Karpas-422 (cell line): ENCODE measurements at regions not wholly inside any gene's neighbourhood (a gene's known extent, or its start where the extent isn't known, plus 50 kb on each side); places are given as distances from the start of the nearest gene placed in this dataset.
A peak's percentile ranks its signal among the peaks of the same experiment; 100 is the strongest.

Source experiments
- DNase-seq: peaks from one replicate; pipeline ENCODE4 v3.0.0-alpha.2; 2015
- H2AFZ ChIP-seq: fragments of 200-600 bp; sonication (generic); 2 replicates; pipeline ENCODE4 v1.6.1; 2014; ENCODE audit warnings: antibody characterized with exemption, low read length, mixed read lengths
- H3K27ac ChIP-seq: fragments of 200-600 bp; sonication (generic); 2 replicates; pipeline ENCODE4 v1.5.1; 2014; ENCODE audit warnings: mild to moderate bottlenecking, low read length, moderate library complexity
- H3K27me3 ChIP-seq: fragments of 200-600 bp; sonication (generic); 2 replicates; pipeline ENCODE4 v1.6.1; 2014; ENCODE audit warnings: low read length, mixed read lengths
- H3K36me3 ChIP-seq: fragments of 200-600 bp; sonication (generic); 2 replicates; pipeline ENCODE4 v1.6.1; 2014; ENCODE audit warnings: low read length, mixed read lengths; ENCODE audit not compliant: insufficient read depth
- H3K4me1 ChIP-seq: fragments of 200-600 bp; sonication (generic); 2 replicates; pipeline ENCODE4 v1.6.1; 2014; ENCODE audit warnings: mild to moderate bottlenecking, low read length, mixed read lengths
- H3K4me2 ChIP-seq: fragments of 200-600 bp; sonication (generic); 2 replicates; pipeline ENCODE4 v1.6.1; 2014; ENCODE audit warnings: low read length, low read depth, mild to moderate bottlenecking; ENCODE audit not compliant: poor library complexity, severe bottlenecking
- H3K4me3 ChIP-seq: fragments of 200-600 bp; sonication (generic); 2 replicates; pipeline ENCODE4 v1.5.1; 2014; ENCODE audit warnings: mild to moderate bottlenecking, antibody characterized with exemption, low read length, mixed read lengths
- H3K79me2 ChIP-seq: fragments of 200-600 bp; sonication (generic); 2 replicates; pipeline ENCODE4 v1.6.1; 2014; ENCODE audit warnings: mild to moderate bottlenecking, low read length, mixed read lengths
- H3K9ac ChIP-seq: fragments of 200-600 bp; sonication (generic); 2 replicates; pipeline ENCODE4 v1.6.0; 2014; ENCODE audit warnings: low read length
- H3K9me2 ChIP-seq: fragments of 200-600 bp; sonication (generic), shearing (Covaris generic); replicated peaks from 2 replicates; pipeline ENCODE4 v1.6.0; 2014; ENCODE audit warnings: mild to moderate bottlenecking, low read length, moderate library complexity; ENCODE audit not compliant: insufficient read depth
- H3K9me3 ChIP-seq: fragments of 300-700, 200-600 bp; sonication (generic); 2 replicates; pipeline ENCODE4 v1.6.1; 2014; ENCODE audit warnings: low read length, mixed read lengths
- H4K20me1 ChIP-seq: fragments of 200-600 bp; sonication (generic); 2 replicates; pipeline ENCODE4 v1.6.1; 2014; ENCODE audit warnings: mild to moderate bottlenecking, antibody characterized with exemption, low read length, low read depth; ENCODE audit not compliant: insufficient read depth

DNA sequence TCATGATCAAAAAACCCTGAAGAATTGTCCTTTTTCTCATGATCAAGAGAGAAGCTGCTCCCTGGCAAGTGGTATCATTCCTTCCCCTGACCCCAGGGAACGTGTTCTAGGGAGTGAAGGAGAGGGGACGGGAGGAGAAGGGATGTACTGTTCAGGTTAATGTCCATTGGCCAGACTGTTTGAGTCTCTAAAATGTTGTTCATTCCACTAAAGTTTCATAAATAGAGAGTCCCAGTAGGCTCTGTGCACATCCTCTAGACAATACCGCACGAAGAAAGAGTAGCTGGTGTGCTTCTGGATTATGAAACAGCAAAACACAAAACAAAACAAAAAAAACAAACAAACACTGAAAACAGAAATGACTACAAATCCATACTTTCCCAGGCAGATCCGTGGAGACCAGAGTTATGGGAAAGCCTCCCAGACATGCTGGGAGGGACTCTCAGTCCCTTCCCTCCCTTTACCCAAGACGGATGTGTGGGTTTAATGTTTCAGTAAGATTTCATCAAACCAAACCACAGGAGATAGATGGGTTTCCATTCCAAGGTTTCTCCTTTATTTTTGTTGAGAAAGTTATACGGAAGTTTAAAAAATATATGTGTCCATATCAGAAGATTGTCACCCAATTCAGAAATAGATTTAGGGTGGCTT is 66.5 kb upstream of the TNS3 start:
- no peak overlapping the region for H3K4me2 ChIP-seq
- no peak overlapping the region for H2AFZ ChIP-seq

DNA sequence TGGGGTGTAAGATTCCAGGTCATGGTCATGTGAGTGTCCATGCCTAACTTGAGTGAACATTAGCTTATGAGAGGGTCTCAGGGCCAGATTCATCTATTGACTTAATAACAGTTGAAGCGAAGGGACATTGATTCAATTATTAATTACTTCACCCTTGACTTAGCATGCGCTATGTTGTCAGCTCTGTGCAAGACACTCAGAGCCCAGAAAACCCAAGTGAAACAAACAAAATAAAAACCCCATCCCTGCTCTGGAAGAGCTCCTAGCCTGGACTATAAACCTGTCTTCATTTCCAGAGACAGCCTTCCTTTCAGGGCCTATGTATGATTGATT is 66.0 kb upstream of the TNS3 start:
- Histone ChIP-seq H2AFZ (no peak overlapping the region), H3K9me3 (peaks cover 15% of the 10 kb centered on the region), H3K4me2 (no peak overlapping the region), H3K27me3 (no peaks in the 10 kb centered on the region), H3K4me1 (peaks cover 10% of the 10 kb centered on the region), H3K9ac (no peak overlapping the region), H4K20me1 (no peaks in the 10 kb centered on the region), H3K4me3 (no peak overlapping the region), H3K9me2 (no peaks in the 10 kb centered on the region), H3K27ac (no peak overlapping the region), H3K79me2 (no peaks in the 10 kb centered on the region), H3K36me3 (no peaks in the 10 kb centered on the region; the same call in 1 of the 2 replicates)
- DNase-seq: no peak

More for the DNA sequence above, 66.5 kb upstream of the TNS3 start:
- no peaks in the 10 kb centered on the region; the same call in 1 of the 2 replicates for H3K36me3 ChIP-seq
- H3K9me2 ChIP-seq: no peaks in the 10 kb centered on the region
- no peak overlapping the region for H3K27ac ChIP-seq
- no peaks in the 10 kb centered on the region for H3K27me3 ChIP-seq
- H3K4me3 ChIP-seq: no peak overlapping the region
- no peak for DNase-seq
- H4K20me1 ChIP-seq: no peaks in the 10 kb centered on the region
- H3K79me2 ChIP-seq: no peaks in the 10 kb centered on the region
- no peak overlapping the region for H3K9ac ChIP-seq
- peaks cover 10% of the 10 kb centered on the region for H3K4me1 ChIP-seq
- peaks cover 13% of the 10 kb centered on the region for H3K9me3 ChIP-seq

DNA sequence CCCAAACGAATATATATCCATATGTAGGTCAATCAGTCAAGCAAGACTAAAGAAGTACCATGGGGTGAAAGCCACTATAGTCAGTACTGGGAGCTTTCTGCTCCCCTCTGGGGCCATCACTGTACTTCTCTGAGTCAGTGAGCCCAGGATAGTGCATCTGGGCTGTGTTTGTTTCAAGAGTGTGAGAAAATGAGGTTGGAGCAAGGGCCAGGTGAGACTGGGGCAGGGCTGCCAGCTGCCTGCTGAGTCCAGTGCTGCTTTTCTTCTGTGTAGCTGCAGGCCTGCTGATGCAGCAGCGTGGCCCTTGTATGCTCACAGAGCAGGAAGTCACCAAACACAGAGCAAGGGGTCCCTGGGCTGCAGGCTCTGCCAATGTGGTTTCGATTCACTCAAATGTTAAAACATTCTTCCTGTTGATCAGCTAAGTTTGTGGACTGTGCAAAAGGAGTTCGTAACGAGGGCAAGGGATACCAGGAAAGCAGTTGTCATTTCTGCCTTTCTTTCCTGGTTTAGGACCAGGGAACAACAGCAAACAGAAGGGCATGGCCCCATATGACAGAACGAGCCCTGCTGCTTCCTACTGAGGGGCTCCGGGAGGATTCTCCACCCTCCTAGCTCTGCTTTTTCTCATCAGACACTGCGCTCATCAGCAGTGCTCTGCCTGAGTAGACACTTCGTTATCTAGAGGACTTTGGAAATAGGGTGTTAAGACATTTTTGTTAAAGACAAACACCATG is 65.4 kb upstream of the TNS3 start:
- Histone ChIP-seq H3K4me1 (peaks cover 10% of the 10 kb centered on the region), H3K9me2 (no peaks in the 10 kb centered on the region), H3K4me3 (no peak overlapping the region), H3K27ac (no peak overlapping the region), H4K20me1 (no peaks in the 10 kb centered on the region), H2AFZ (peak overlapping the region; percentile 39), H3K9me3 (peaks cover 15% of the 10 kb centered on the region), H3K79me2 (no peaks in the 10 kb centered on the region), H3K4me2 (no peak overlapping the region), H3K9ac (peak overlapping the region; percentile 9), H3K36me3 (no peaks in the 10 kb centered on the region; the same call in 1 of the 2 replicates), H3K27me3 (no peaks in the 10 kb centered on the region)
- DNase-seq: no peak

DNA sequence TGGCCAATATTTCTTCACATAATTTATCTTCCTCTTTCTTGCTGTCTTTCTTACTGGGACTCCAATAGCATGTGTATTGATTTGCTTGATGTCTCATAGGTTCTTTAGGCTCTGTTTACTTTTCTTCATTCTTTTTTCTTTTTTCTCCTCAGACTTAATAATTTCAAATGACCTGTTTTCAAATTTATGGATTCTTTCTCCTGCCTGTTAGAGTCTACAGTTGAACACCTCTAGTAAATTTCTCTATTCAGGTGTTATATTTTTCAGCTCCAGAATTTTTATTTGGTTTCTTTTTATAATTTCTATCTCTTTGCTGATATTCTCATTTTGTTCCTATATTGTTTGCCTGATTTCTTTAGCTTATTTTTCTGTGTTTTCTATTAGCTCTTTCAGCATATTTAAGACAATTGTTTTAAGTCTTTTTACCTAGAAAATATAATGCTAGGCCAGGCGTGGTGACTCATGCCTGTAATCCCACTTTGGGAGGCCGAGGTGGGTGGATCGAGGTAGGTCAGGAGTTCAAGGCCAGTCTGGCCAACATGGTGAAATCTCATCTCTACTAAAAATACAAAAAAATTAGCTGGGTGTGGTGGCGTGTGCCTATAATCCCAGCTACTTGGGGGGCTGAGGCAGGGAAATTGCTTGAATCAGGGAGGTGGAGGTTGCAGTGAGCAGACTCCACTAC is 61.9 kb upstream of the TNS3 start:
- no peaks in the 10 kb centered on the region; the same call in 1 of the 2 replicates for H3K36me3 ChIP-seq
- peaks cover 10% of the 10 kb centered on the region for H3K4me1 ChIP-seq
- no peak overlapping the region for H3K4me3 ChIP-seq
- no peaks in the 10 kb centered on the region for H3K27me3 ChIP-seq
- no peaks in the 10 kb centered on the region for H4K20me1 ChIP-seq
- H2AFZ ChIP-seq: no peak overlapping the region
- no peak overlapping the region for H3K9ac ChIP-seq
- no peak overlapping the region for H3K27ac ChIP-seq
- H3K9me2 ChIP-seq: no peaks in the 10 kb centered on the region
- DNase-seq: no peak
- no peak overlapping the region for H3K4me2 ChIP-seq
- H3K9me3 ChIP-seq: peaks cover 15% of the 10 kb centered on the region
- no peaks in the 10 kb centered on the region for H3K79me2 ChIP-seq

DNA sequence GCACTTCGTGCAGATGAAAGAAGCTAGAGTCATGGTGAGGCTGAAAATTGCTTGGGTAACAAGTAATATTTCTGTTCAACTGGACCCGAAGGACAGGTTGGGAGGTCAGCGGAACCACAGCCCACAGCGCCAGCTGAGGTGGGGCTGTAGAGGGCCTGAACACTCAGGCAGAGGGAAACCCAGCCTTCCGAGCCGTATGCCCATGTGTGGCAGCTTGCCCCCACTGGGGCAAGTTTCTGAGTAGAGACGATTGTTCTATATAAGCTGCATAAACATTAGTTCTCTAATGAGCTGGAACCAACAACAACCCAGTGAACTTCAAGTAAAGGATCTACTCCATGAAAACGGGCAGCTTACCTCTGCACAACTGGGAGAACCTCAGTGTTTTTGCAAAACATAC is 58.4 kb upstream of the TNS3 start:
- Histone ChIP-seq H3K4me3 (no peak overlapping the region), H4K20me1 (no peaks in the 10 kb centered on the region), H3K27me3 (no peaks in the 10 kb centered on the region), H3K9me3 (peaks cover 15% of the 10 kb centered on the region), H3K9ac (no peak overlapping the region), H3K9me2 (no peaks in the 10 kb centered on the region), H2AFZ (no peak overlapping the region), H3K4me2 (no peak overlapping the region), H3K4me1 (peaks cover 10% of the 10 kb centered on the region), H3K36me3 (no peaks in the 10 kb centered on the region; the same call in 1 of the 2 replicates), H3K79me2 (no peaks in the 10 kb centered on the region), H3K27ac (no peak overlapping the region)
- DNase-seq: no peak

DNA sequence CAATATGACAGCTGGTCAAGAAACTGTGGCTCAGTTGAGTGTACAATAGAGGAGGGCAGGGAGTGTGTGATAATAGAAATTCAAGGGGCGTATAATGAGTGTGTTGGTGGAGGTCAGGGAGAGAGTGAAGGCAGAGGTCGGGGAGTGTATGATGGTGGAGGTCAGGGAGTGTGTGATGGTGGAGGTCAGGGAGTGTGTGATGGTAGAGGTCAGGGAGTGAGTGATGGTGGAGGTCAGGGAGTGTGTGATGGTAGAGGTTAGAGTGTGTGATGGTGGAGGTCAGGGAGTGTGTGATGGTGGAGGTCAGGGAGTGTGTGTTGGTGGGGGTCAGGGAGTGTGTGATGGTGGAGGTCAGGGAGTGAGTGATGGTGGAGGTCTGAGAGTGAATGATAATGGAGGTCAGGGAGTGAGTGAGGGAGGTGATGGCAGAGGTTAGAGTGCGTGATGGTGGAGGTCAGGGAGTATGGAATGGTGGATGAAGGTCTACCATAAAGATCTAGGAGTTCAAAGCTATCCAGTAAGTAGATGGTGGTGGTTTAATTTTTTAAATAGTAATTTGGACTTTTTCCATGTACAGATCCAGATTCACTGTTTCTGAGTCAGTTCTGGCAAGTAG is 57.7 kb upstream of the TNS3 start:
- no peak for DNase-seq
- no peak overlapping the region for H3K4me3 ChIP-seq

DNA sequence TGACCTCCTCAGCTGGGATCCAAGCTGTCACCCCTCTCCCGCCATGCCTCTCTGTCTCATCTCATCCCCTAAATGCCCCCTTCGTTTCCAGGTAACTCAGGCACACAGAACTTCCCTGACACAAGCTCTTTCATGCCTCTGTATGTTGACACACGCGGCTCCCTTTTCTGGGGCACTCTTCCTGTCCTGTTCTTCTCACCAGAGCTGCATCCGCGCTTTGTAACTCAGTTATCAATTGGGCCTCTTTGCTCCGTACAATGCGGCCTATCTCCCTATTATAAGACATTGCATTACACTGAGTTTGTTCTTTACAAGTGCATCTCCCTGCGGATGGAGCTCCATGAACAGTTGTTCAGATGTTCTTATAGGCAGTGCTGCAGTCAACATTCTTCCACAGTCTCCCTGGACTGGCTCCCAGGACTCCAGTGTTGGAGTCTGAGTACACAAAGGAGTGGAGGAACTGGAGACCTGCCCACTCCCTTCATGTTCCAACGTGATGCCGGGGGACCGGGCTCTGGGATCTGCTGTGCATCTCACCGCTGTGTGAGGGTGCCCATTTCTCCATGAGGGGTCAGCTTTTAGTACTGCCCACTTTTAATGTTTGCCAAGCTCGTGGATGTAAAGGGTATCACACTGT is 56.9 kb upstream of the TNS3 start:
- H3K4me2 ChIP-seq: no peak overlapping the region
- no peak overlapping the region for H3K9ac ChIP-seq
- H2AFZ ChIP-seq: no peak overlapping the region
- H3K79me2 ChIP-seq: no peaks in the 10 kb centered on the region
- H3K4me1 ChIP-seq: peaks cover 10% of the 10 kb centered on the region
- DNase-seq: no peak
- H3K27me3 ChIP-seq: no peaks in the 10 kb centered on the region
- H3K9me3 ChIP-seq: peaks cover 6% of the 10 kb centered on the region
- no peaks in the 10 kb centered on the region for H3K9me2 ChIP-seq
- H4K20me1 ChIP-seq: no peaks in the 10 kb centered on the region
- no peak overlapping the region for H3K4me3 ChIP-seq
- no peaks in the 10 kb centered on the region; the same call in 1 of the 2 replicates for H3K36me3 ChIP-seq
- H3K27ac ChIP-seq: no peak overlapping the region

More for the DNA sequence above, 57.7 kb upstream of the TNS3 start:
- Histone ChIP-seq H3K9ac (no peak overlapping the region), H3K79me2 (no peaks in the 10 kb centered on the region), H3K27me3 (no peaks in the 10 kb centered on the region), H3K9me3 (peaks cover 10% of the 10 kb centered on the region), H3K9me2 (no peaks in the 10 kb centered on the region), H3K36me3 (no peaks in the 10 kb centered on the region; the same call in 1 of the 2 replicates), H4K20me1 (no peaks in the 10 kb centered on the region), H2AFZ (no peak overlapping the region), H3K4me1 (peaks cover 10% of the 10 kb centered on the region), H3K27ac (no peak overlapping the region), H3K4me2 (no peak overlapping the region)
